ENCODE measurements at regions not wholly inside any gene's neighbourhood (a gene's known extent, or its start where the extent isn't known, plus 50 kb on each side); places are given as distances from the start of the nearest gene placed in this dataset.

GRCh38 chr21:27691006-27691405, 724.1 kb upstream of the ADAMTS5 start:
- TF ChIP-seq, protein P1, sequence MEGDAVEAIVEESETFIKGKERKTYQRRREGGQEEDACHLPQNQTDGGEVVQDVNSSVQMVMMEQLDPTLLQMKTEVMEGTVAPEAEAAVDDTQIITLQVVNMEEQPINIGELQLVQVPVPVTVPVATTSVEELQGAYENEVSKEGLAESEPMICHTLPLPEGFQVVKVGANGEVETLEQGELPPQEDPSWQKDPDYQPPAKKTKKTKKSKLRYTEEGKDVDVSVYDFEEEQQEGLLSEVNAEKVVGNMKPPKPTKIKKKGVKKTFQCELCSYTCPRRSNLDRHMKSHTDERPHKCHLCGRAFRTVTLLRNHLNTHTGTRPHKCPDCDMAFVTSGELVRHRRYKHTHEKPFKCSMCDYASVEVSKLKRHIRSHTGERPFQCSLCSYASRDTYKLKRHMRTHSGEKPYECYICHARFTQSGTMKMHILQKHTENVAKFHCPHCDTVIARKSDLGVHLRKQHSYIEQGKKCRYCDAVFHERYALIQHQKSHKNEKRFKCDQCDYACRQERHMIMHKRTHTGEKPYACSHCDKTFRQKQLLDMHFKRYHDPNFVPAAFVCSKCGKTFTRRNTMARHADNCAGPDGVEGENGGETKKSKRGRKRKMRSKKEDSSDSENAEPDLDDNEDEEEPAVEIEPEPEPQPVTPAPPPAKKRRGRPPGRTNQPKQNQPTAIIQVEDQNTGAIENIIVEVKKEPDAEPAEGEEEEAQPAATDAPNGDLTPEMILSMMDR (IDR thresholded peaks at IDR 0.05; ENCODE audit: insufficient read depth, low read length, severe bottlenecking), result no peak
- no peaks in the 10 kb centered on the region for H3K27me3 ChIP-seq (ENCODE audit: control insufficient read depth, insufficient read depth, low read length)
- no peak for DNase-seq (ENCODE audit: low read depth)
- no peak for FAIRE-seq
- H3K4me3 ChIP-seq (ENCODE audit: low read depth, low read length), result no peak overlapping the region
- no peaks in the 10 kb centered on the region for H3K36me3 ChIP-seq (ENCODE audit: control insufficient read depth, insufficient read depth, low read length)

DNA sequence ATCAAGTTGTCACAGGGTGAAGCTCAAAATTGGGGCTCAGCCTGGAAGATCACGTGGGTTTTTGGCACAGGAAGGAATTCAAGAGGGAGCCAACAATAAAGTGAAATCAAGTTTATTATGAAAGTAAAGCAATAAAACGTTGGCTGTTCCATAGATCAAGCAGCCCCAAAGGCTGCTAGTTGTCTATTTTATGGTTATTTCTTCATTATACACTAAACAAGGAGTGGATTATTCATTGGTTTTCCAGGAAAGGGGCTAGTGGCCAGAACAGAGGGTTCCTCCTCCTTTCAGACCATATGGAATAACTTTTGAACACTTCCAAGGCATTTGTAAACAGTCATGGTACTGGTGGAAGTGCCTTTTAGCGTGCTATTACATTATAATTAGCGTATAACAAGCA, 723.5 kb upstream of the ADAMTS5 start:
- TF ChIP-seq, protein P1 (IDR thresholded peaks at IDR 0.05; ENCODE audit: insufficient read depth, low read length, severe bottlenecking), result no peak
- FAIRE-seq, result no peak
- no peaks in the 10 kb centered on the region for H3K36me3 ChIP-seq (ENCODE audit: control insufficient read depth, insufficient read depth, low read length)
- H3K4me3 ChIP-seq (ENCODE audit: low read depth, low read length), result no peak overlapping the region
- H3K27me3 ChIP-seq (ENCODE audit: control insufficient read depth, insufficient read depth, low read length), result no peaks in the 10 kb centered on the region
- DNase-seq (ENCODE audit: low read depth), result no peak

DNA sequence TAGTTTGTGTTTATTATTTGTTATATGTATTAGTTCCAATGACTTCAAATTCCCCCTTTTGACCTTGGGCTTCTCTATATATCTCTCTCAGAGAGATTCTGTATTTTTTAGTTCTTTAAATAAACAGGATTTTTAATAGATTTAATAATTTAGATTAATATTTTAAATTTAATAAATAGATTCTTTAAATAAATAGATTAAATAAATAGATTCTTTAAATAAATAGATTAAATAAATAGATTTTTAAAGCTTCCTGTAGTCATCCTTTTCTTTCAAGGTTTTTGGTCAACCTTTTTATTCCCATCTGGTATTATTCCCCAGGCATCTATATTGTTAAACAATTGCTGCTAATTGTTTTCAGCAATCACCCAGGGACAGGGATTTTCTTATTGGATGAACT, 721.9 kb upstream of the ADAMTS5 start:
- TF ChIP-seq, protein P1 (IDR thresholded peaks at IDR 0.05; ENCODE audit: insufficient read depth, low read length, severe bottlenecking), result no peak
- Histone ChIP-seq H3K27me3 (ENCODE audit: control insufficient read depth, insufficient read depth, low read length) (no peaks in the 10 kb centered on the region), H3K36me3 (ENCODE audit: control insufficient read depth, insufficient read depth, low read length) (no peaks in the 10 kb centered on the region), H3K4me3 (ENCODE audit: low read depth, low read length) (no peak overlapping the region)
- DNase-seq (ENCODE audit: low read depth), result no peak
- no peak for FAIRE-seq

DNA sequence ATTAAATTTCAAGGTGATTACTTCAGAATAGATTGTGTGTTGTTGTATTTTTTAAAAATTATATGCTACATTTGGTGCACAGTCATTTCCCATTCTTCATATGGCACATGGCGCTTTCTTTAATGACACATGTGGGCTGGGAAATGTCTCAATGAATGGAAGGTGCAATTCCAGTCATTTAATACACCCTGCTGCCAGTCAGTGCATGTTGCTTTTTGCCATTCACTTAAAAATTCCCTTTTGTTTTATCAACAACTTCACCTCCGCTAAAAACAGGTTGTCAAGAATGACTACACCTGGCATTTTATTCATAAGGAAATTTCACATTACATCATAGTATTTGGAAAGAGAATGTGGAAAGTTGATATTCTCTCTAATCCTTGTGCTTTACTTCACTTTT, 716.4 kb upstream of the ADAMTS5 start:
- TF ChIP-seq, protein P1 (IDR thresholded peaks at IDR 0.05; ENCODE audit: insufficient read depth, low read length, severe bottlenecking), result no peak
- DNase-seq (ENCODE audit: low read depth) (peak; percentile 97), FAIRE-seq (no peak)
- Histone ChIP-seq H3K4me3 (ENCODE audit: low read depth, low read length) (no peak overlapping the region), H3K27me3 (ENCODE audit: control insufficient read depth, insufficient read depth, low read length) (no peaks in the 10 kb centered on the region), H3K36me3 (ENCODE audit: control insufficient read depth, insufficient read depth, low read length) (no peaks in the 10 kb centered on the region)

GRCh38 chr21:27681841-27682240, 715.0 kb upstream of the ADAMTS5 start:
- Histone ChIP-seq H3K4me3 (ENCODE audit: low read depth, low read length) (no peak overlapping the region), H3K27me3 (ENCODE audit: control insufficient read depth, insufficient read depth, low read length) (no peaks in the 10 kb centered on the region), H3K36me3 (ENCODE audit: control insufficient read depth, insufficient read depth, low read length) (no peaks in the 10 kb centered on the region)
- peak; percentile 58 for DNase-seq (ENCODE audit: low read depth)
- TF ChIP-seq, protein P1 (IDR thresholded peaks at IDR 0.05; ENCODE audit: insufficient read depth, low read length, severe bottlenecking), result no peak
- no peak for FAIRE-seq

- FAIRE-seq (no peak), DNase-seq (ENCODE audit: low read depth) (peak; percentile 64)
- no peak overlapping the region for H3K4me3 ChIP-seq (ENCODE audit: low read depth, low read length)
These were observed 714.1 kb upstream of the ADAMTS5 start for GRCh38 chr21:27681038-27681437.

More at GRCh38 chr21:27681038-27681437, 714.1 kb upstream of the ADAMTS5 start:
- TF ChIP-seq, protein P1 (IDR thresholded peaks at IDR 0.05; ENCODE audit: insufficient read depth, low read length, severe bottlenecking), result no peak
- H3K27me3 ChIP-seq (ENCODE audit: control insufficient read depth, insufficient read depth, low read length), result no peaks in the 10 kb centered on the region
- no peaks in the 10 kb centered on the region for H3K36me3 ChIP-seq (ENCODE audit: control insufficient read depth, insufficient read depth, low read length)
